Fibroblast of lung (primary cell): ENCODE measurements at regions not wholly inside any gene's neighbourhood (a gene's known extent, or its start where the extent isn't known, plus 50 kb on each side); places are given as distances from the start of the nearest gene placed in this dataset.

Source experiments
- DNase-seq, 2 donors: peaks; one replicate each; pipeline versions ENCODE4 v3.0.0 to v3.0.0-alpha.2; 2010; ENCODE audit warnings: low read depth in 2 of 2
- H2AFZ ChIP-seq: 2 replicates; pipeline ENCODE4 v1.5.1; 2012; ENCODE audit warnings: low read length, control low read depth, inconsistent platforms
- H3K27ac ChIP-seq: 2 replicates; pipeline ENCODE4 v1.5.1; 2011; ENCODE audit warnings: low read length, control low read depth; ENCODE audit not compliant: insufficient read depth
- H3K27me3 ChIP-seq: 2 replicates; pipeline ENCODE4 v1.5.1; 2011; ENCODE audit warnings: mild to moderate bottlenecking, low read length; ENCODE audit not compliant: control insufficient read depth, insufficient read depth
- H3K36me3 ChIP-seq: 2 replicates; pipeline ENCODE4 v1.5.1; 2011; ENCODE audit warnings: low read length; ENCODE audit not compliant: control insufficient read depth, insufficient read depth
- H3K4me1 ChIP-seq: 2 replicates; pipeline ENCODE4 v1.5.1; 2011; ENCODE audit warnings: low read length; ENCODE audit not compliant: control insufficient read depth, insufficient read depth; ENCODE audit errors: extremely low read depth
- H3K4me2 ChIP-seq: 2 replicates; pipeline ENCODE4 v1.5.1; 2011; ENCODE audit warnings: low read length, control low read depth; ENCODE audit not compliant: insufficient read depth; ENCODE audit errors: extremely low read depth
- H3K4me3 ChIP-seq, 4 experiments: fragments of 200-600 bp in 1 of 4; sonication (generic) in 1 of 4; replicated peaks in 1 of 4; 2 replicates each; pipeline ENCODE4 v1.5.1; 2011 to 2016; ENCODE audit warnings: low read length in 4 of 4, low read depth in 3 of 4, mild to moderate bottlenecking in 3 of 4, control low read depth in 2 of 4, inconsistent platforms in 1 of 4, mixed read lengths in 1 of 4; ENCODE audit not compliant: insufficient read depth in 1 of 4; ENCODE audit errors: control extremely low read depth in 1 of 4
- H3K79me2 ChIP-seq: 2 replicates; pipeline ENCODE4 v1.5.1; 2012; ENCODE audit warnings: mild to moderate bottlenecking, low read length, inconsistent platforms; ENCODE audit not compliant: control insufficient read depth, insufficient read depth
- H3K9ac ChIP-seq: 2 replicates; pipeline ENCODE4 v1.5.1; 2011; ENCODE audit warnings: mild to moderate bottlenecking, low read length, control low read depth; ENCODE audit not compliant: insufficient read depth
- H3K9me3 ChIP-seq: 2 replicates; pipeline ENCODE4 v1.5.1; 2012; ENCODE audit warnings: low read depth, low read length; ENCODE audit not compliant: control insufficient read depth, insufficient read depth
- H4K20me1 ChIP-seq: 2 replicates; pipeline ENCODE4 v1.5.1; 2011; ENCODE audit warnings: low read length; ENCODE audit not compliant: control insufficient read depth, insufficient read depth; ENCODE audit errors: extremely low read depth
- CTCF ChIP-seq, 2 donors: IDR thresholded peaks in 1 of 2; conservative IDR thresholded peaks in 1 of 2; 1 replicate in 1 of 2; 2 replicates in 1 of 2; pipeline ENCODE4 v1.5.1; 2011 to 2012; ENCODE audit warnings: low read length in 2 of 2, control low read depth in 1 of 2, inconsistent platforms in 1 of 2, low read depth in 1 of 2, mild to moderate bottlenecking in 1 of 2
- EZH2 ChIP-seq: IDR thresholded peaks from 2 replicates; pipeline ENCODE4 v1.5.1; 2012; ENCODE audit warnings: low read length, control low read depth, mild to moderate bottlenecking; ENCODE audit errors: missing control alignments

DNA sequence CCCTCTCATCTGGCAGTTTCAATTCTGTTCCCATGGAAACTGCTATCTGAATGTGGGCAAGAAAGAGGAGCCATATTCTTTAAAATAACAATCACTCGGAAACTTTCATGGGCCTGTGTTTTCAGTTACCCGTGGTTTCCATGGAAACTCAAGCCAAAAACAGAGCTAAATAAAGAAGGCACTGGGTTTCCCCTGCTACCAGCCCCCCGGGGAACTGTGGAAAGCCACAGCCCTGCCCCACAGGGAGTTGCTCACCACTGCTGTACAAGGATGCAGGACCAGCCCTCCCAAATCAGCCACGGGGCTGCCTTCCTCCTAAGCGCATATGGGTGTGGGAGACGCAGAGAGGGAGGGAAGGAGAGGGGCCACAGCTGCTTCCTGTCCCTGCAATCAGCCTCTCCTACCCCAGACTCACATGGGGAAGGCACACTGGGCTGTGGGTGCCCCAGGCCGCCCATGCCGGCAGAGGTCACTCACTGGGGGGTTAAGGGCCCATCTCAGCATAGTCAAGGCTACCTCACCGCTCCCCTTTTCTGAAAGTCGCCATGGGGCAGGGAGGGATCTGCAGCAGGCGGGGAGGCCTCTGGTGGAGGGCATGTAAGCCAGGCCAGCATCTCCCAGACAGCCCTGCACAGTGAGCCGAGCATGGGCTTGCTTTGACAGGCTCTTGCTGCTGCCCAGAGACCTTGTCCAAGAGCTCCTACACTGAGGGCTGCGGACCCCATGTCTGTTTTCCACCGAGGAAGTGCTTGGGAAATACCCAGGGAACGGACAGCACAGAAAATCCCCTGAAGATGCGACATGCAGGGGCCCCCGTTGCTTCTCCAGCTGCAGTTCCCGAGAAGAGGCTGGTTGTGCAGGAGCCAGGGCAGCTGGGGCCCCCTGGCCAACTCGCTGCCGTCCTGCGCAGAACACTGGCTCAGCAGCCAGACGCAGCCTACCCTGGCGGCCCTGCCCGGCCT is 157.3 kb upstream of the PPP2R2D start:
- Histone ChIP-seq H3K4me1 (no peaks in the 10 kb centered on the region), H3K4me2 (no peak overlapping the region), H3K79me2 (no peaks in the 10 kb centered on the region), H3K4me3 (no peak overlapping the region), H3K27ac (no peak overlapping the region), H3K36me3 (no peaks in the 10 kb centered on the region), H2AFZ (no peak overlapping the region), H3K9ac (no peak overlapping the region), H4K20me1 (no peaks in the 10 kb centered on the region), H3K27me3 (no peaks in the 10 kb centered on the region), H3K9me3 (no peaks in the 10 kb centered on the region)
- DNase-seq = no peak
- no peak for TF ChIP-seq EZH2
- no peak for TF ChIP-seq CTCF (conservative IDR thresholded peaks at IDR 0.05 in 1 of 2, IDR thresholded peaks at IDR 0.05 in 1 of 2; ENCODE audit: low read depth in 1 of 2, low read length in 2 of 2)

- Histone ChIP-seq H3K27me3 (no peaks in the 10 kb centered on the region), H3K79me2 (no peaks in the 10 kb centered on the region), H3K4me1 (no peaks in the 10 kb centered on the region), H3K4me2 (no peak overlapping the region), H3K9me3 (no peaks in the 10 kb centered on the region), H3K27ac (no peak overlapping the region), H3K36me3 (no peaks in the 10 kb centered on the region), H3K4me3 (no peak overlapping the region), H3K9ac (no peak overlapping the region), H4K20me1 (no peaks in the 10 kb centered on the region), H2AFZ (no peak overlapping the region)
- DNase-seq = no peak
- TF ChIP-seq CTCF (conservative IDR thresholded peaks at IDR 0.05 in 1 of 2, IDR thresholded peaks at IDR 0.05 in 1 of 2; ENCODE audit: low read depth in 1 of 2, low read length in 2 of 2) (no peak), EZH2 (no peak)
Observed at GRCh38 chr10:131744346-131744745, 156.5 kb upstream of the PPP2R2D start.

GRCh38 chr10:131745591-131745990 is 155.2 kb upstream of the PPP2R2D start:
- Histone ChIP-seq H3K4me1 (no peaks in the 10 kb centered on the region), H3K9me3 (no peaks in the 10 kb centered on the region), H3K36me3 (no peaks in the 10 kb centered on the region), H3K27ac (no peak overlapping the region), H3K4me3 (no peak overlapping the region), H4K20me1 (no peaks in the 10 kb centered on the region), H3K79me2 (no peaks in the 10 kb centered on the region), H2AFZ (no peak overlapping the region), H3K4me2 (no peak overlapping the region), H3K27me3 (no peaks in the 10 kb centered on the region), H3K9ac (no peak overlapping the region)
- TF ChIP-seq EZH2 = no peak
- no peak for TF ChIP-seq CTCF (conservative IDR thresholded peaks at IDR 0.05 in 1 of 2, IDR thresholded peaks at IDR 0.05 in 1 of 2; ENCODE audit: low read depth in 1 of 2, low read length in 2 of 2)
- no peak for DNase-seq
